ENCODE measurements at regions not wholly inside any gene's neighbourhood (a gene's known extent, or its start where the extent isn't known, plus 50 kb on each side); places are given as distances from the start of the nearest gene placed in this dataset.
"Not testable (repeated sequence)": the region's sequence is repeated elsewhere in the genome, so short reads cannot be mapped to it uniquely, and the experiment has no call there.

- Histone ChIP-seq H3K4me3 (no peak overlapping the region), H3K4me1 (no peaks in the 10 kb centered on the region), H3K36me3 (ENCODE audit: low read depth, missing control alignments) (no peaks in the 10 kb centered on the region), H3K27me3 (no peaks in the 10 kb centered on the region), H3K9me3 (no peaks in the 10 kb centered on the region), H3K27ac (no peak overlapping the region)
- intact Hi-C loops (cut with DNase I; ENCODE audit: low total_unique reads): no loop called here
- no peak for DNase-seq
- TF ChIP-seq CTCF (IDR thresholded peaks at IDR 0.05): no peak
- TF ChIP-seq POLR2A (IDR thresholded peaks at IDR 0.05): no peak
- 81 to 85% methylated on average over 2 of the region's 2 CpGs for WGBS, 2 donors
Observed at GRCh38 chr3:20484126-20484525, 298.1 kb upstream of the SGO1 start.

- DNase-seq: no peak
- no peaks in the 10 kb centered on the region for H3K27me3 ChIP-seq
- TF ChIP-seq CTCF (IDR thresholded peaks at IDR 0.05): no peak
- no peak for TF ChIP-seq POLR2A (IDR thresholded peaks at IDR 0.05)
- H3K4me3 ChIP-seq: no peak overlapping the region
- 88 to 97% methylated on average over 3 of the region's 3 CpGs for WGBS, 2 donors
- intact Hi-C loops (cut with DNase I; ENCODE audit: low total_unique reads): no loop called here
- H3K36me3 ChIP-seq (ENCODE audit: low read depth, missing control alignments): no peaks in the 10 kb centered on the region
- no peaks in the 10 kb centered on the region for H3K9me3 ChIP-seq
- no peaks in the 10 kb centered on the region for H3K4me1 ChIP-seq
- no peak overlapping the region for H3K27ac ChIP-seq
Observed at GRCh38 chr3:20482350-20482749, 296.3 kb upstream of the SGO1 start.

- no peak for DNase-seq
- H3K4me1 ChIP-seq: no peaks in the 10 kb centered on the region
- no peak overlapping the region for H3K27ac ChIP-seq
- intact Hi-C loops (cut with DNase I; ENCODE audit: low total_unique reads): no loop called here
- 59 to 61% methylated on average over 5 of the region's 5 CpGs for WGBS, 2 donors
- no peaks in the 10 kb centered on the region for H3K36me3 ChIP-seq (ENCODE audit: low read depth, missing control alignments)
- H3K27me3 ChIP-seq: no peaks in the 10 kb centered on the region
- no peaks in the 10 kb centered on the region for H3K9me3 ChIP-seq
- H3K4me3 ChIP-seq: no peak overlapping the region
- TF ChIP-seq POLR2A (IDR thresholded peaks at IDR 0.05): no peak
- no peak for TF ChIP-seq CTCF (IDR thresholded peaks at IDR 0.05)
Observed at GRCh38 chr3:20480786-20481365, 294.9 kb upstream of the SGO1 start.

- no peaks in the 10 kb centered on the region for H3K27me3 ChIP-seq
- H3K36me3 ChIP-seq (ENCODE audit: low read depth, missing control alignments): no peaks in the 10 kb centered on the region
- no peaks in the 10 kb centered on the region for H3K4me1 ChIP-seq
- no peaks in the 10 kb centered on the region for H3K9me3 ChIP-seq
- H3K27ac ChIP-seq: no peak overlapping the region
- DNase-seq: no peak
- no peak for TF ChIP-seq POLR2A (IDR thresholded peaks at IDR 0.05)
- TF ChIP-seq CTCF (IDR thresholded peaks at IDR 0.05): no peak
- no peak overlapping the region for H3K4me3 ChIP-seq
- intact Hi-C loops (cut with DNase I; ENCODE audit: low total_unique reads): no loop called here
Observed at GRCh38 chr3:20478436-20478835, 292.4 kb upstream of the SGO1 start.

GRCh38 chr3:20464237-20464636 lies 278.2 kb upstream of the SGO1 start:
- H3K4me1 ChIP-seq; H3K9me3 ChIP-seq; intact Hi-C loops (cut with DNase I; ENCODE audit: low total_unique reads); H3K27me3 ChIP-seq; H3K4me3 ChIP-seq; H3K36me3 ChIP-seq (ENCODE audit: low read depth, missing control alignments); H3K27ac ChIP-seq; DNase-seq: not testable (repeated sequence)
- 85 to 93% methylated on average over 2 of the region's 2 CpGs for WGBS, 2 donors

Data from testis (tissue), 2 donors.